Mucosa of descending colon (tissue), 3 donors: ENCODE measurements at regions not wholly inside any gene's neighbourhood (a gene's known extent, or its start where the extent isn't known, plus 50 kb on each side); places are given as distances from the start of the nearest gene placed in this dataset.
A peak's percentile ranks its signal among the peaks of the same experiment; 100 is the strongest.

Experiments used
- ATAC-seq: fragments of 200-7000 bp; cut with Tn5 transposase; one replicate; pipeline ENCODE4 v1.9.1; 2020; ENCODE audit warnings: mild to moderate bottlenecking, moderate library complexity
- DNase-seq, 3 donors: peaks; one replicate each; pipeline ENCODE4 v3.0.0-alpha.2; 2020
- H3K36me3 ChIP-seq: fragments of 200-600 bp; one replicate; pipeline ENCODE4 v1.8.0; 2021; ENCODE audit warnings: low read depth, mild to moderate bottlenecking
- H3K4me1 ChIP-seq: fragments of 200-600 bp; one replicate; pipeline ENCODE4 v1.8.0; 2021; ENCODE audit warnings: low read depth, mild to moderate bottlenecking
- H3K4me3 ChIP-seq: fragments of 200-600 bp; one replicate; pipeline ENCODE4 v1.8.0; 2021; ENCODE audit warnings: mild to moderate bottlenecking
- H3K9me3 ChIP-seq: fragments of 200-600 bp; one replicate; pipeline ENCODE4 v1.8.0; 2021; ENCODE audit warnings: mild to moderate bottlenecking
- intact Hi-C, 2 donors: fragments of 100-400 bp; cut with DNase I in 1 of 2; cut with micrococcal nuclease in 1 of 2; formaldehyde crosslinking; loops; one replicate each; pipeline versions ENCODE4 v1.11.0 to v1.11.1; 2022; cut with DNase I, micrococcal nuclease
- TF ChIP-seq, protein P1 (sequence below): fragments of 200-600 bp; IDR thresholded peaks from one replicate; pipeline ENCODE4 v1.8.0; 2022; ENCODE audit warnings: antibody characterized with exemption, mild to moderate bottlenecking
- donor health status: DM: no; HTN: no; CAD: no; lungs with moderate emphysema.
- donor health status: DM: no; HTN: no; CAD: no.
- donor health status: DM: no; HTN: yes; CAD: no.

DNA sequence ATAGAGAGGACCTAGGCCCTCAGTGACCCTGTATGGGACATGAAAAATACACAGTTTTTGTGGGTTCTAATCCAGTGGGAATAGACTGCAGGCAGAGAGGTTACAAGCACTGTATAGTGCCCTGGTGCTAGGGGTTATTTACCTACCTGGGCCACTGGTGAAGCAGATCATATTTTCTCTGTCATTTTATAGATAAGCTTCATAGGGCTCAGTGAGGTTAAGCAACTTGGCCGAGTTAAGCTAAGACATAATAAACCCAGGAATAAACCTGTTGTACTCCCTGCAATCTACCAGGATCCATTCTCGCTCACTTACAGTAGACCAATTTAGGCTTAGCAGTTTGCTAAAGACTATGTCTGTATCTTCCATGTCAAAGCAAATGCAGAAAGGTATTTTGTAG, 340.6 kb upstream of the KHDRBS2 start:
- TF ChIP-seq, protein P1, sequence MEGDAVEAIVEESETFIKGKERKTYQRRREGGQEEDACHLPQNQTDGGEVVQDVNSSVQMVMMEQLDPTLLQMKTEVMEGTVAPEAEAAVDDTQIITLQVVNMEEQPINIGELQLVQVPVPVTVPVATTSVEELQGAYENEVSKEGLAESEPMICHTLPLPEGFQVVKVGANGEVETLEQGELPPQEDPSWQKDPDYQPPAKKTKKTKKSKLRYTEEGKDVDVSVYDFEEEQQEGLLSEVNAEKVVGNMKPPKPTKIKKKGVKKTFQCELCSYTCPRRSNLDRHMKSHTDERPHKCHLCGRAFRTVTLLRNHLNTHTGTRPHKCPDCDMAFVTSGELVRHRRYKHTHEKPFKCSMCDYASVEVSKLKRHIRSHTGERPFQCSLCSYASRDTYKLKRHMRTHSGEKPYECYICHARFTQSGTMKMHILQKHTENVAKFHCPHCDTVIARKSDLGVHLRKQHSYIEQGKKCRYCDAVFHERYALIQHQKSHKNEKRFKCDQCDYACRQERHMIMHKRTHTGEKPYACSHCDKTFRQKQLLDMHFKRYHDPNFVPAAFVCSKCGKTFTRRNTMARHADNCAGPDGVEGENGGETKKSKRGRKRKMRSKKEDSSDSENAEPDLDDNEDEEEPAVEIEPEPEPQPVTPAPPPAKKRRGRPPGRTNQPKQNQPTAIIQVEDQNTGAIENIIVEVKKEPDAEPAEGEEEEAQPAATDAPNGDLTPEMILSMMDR: no peak

DNA sequence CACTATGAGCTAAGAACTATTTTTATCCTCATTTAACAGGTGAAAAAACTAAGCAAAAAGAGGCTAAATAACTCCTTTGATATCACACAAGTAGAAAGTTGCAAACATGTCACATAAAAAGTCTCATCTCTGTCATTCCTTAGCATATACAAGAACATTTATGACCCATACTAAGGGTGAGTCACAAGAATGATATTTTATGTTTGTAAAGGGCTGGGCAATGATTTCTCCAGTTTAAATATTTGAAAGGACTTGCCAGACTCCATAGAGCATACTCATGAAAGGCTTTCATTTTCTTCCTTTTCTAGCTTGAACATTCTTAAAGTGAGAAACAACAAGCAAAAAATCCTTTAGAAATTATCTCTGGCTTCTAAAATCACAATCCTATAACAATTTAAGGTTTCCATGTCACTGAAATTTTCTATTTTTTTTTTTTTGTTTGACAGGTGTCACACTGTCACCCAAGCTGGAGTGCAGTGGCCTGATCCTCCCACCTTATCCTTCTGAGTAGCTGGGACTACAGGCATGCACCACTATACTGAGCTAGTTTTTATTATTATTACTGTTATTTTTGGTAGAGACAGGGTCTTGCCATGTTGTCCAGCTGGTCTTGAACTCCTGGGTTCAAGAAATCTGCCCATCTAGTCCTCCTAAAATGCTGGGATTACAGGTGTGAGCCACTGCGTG, 338.0 kb upstream of the KHDRBS2 start:
- no peak overlapping the region for H3K4me3 ChIP-seq
- H3K36me3 ChIP-seq: no peaks in the 10 kb centered on the region
- no peak for DNase-seq
- TF ChIP-seq, protein P1: no peak
- no peaks in the 10 kb centered on the region for H3K4me1 ChIP-seq
- peak; percentile 94 for ATAC-seq
- intact Hi-C loops: no loop called here
- H3K9me3 ChIP-seq: no peaks in the 10 kb centered on the region

More for the DNA sequence above, 340.6 kb upstream of the KHDRBS2 start:
- intact Hi-C loops: no loop called here
- Histone ChIP-seq H3K9me3 (no peaks in the 10 kb centered on the region), H3K4me1 (no peaks in the 10 kb centered on the region), H3K36me3 (no peaks in the 10 kb centered on the region), H3K4me3 (no peak overlapping the region)
- DNase-seq (peak in 1 of 3 donors; percentile 5), ATAC-seq (peak; percentile 59)

DNA sequence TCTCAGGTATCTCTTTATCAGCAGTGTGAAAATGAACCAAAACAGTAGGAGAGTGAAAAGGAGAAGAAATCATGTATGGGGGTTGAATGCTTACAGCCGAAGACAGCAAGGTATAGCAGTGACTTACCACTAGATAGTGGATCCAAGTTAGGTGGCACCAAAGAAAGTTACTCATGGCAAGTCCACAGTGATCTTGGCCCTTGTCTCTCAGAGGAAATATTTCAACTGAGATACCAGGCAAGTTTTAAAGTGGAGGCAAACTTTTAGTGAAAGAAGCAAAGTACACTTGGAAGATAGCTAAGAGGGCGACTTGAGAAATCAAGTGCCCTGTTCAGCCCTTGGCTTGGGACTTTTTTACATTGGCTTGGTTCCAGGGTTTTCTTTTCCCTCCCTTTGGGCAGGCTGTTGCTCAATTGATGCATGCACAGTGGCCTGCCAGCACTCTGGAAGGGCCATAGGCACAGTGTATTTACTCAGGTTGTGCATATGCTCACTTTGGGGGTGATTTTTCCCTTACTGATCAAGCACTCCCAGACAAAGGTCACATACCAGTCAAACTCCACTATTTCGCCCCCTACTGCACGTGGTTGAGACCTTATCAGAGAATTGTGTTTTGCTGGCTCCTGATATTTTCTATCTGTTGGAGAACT, 329.5 kb upstream of the KHDRBS2 start:
- ATAC-seq (no peak), DNase-seq (no peak)
- no peaks in the 10 kb centered on the region for H3K4me1 ChIP-seq
- intact Hi-C loops: no loop called here
- H3K4me3 ChIP-seq: no peak overlapping the region
- H3K9me3 ChIP-seq: no peaks in the 10 kb centered on the region
- no peaks in the 10 kb centered on the region for H3K36me3 ChIP-seq
- TF ChIP-seq, protein P1: no peak

DNA sequence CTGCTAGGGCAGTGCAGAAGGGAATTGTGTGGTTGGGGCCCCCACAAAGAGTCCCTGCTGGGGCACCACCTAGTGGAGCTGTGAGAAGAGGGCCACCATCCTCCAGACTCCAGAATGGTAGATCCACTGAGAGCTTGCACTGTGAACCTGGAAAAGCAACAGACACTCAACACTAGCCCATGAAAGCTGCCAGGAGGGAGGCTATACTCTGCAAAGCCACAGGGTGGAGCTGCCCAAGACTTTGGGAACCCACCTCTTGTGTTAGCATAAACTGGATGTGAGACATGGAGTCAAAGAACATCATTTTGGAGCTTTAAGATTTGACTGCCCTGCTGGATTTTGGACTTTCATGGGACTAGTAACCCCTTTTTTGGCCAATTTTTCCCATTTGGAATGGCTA, 328.4 kb upstream of the KHDRBS2 start:
- no peak for DNase-seq
- intact Hi-C loops: no loop called here
- Histone ChIP-seq H3K4me1 (no peaks in the 10 kb centered on the region), H3K4me3 (no peak overlapping the region), H3K36me3 (no peaks in the 10 kb centered on the region), H3K9me3 (no peaks in the 10 kb centered on the region)
- no peak for ATAC-seq
- TF ChIP-seq, protein P1: no peak

DNA sequence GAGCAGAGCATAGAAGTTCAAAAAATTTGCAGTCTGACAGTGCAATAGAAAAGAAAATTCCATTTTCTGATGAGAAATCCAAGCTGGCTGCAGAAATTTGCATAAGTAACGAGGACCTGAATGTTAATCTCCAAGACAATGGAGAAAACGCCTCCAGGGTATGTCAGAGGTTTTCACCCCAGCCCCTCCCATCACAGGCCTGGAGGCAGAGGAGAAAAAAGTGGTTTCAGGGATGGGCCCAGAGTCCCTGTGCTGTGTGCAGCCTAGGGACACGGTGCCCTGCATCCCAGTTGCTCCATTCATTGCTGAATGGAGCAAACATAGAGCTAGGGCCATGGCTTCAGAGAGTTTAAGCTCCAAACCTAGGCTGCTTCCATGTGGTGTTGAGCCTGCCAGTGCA, 327.9 kb upstream of the KHDRBS2 start:
- H3K4me1 ChIP-seq: no peaks in the 10 kb centered on the region
- ATAC-seq: no peak
- TF ChIP-seq, protein P1: no peak
- H3K9me3 ChIP-seq: no peaks in the 10 kb centered on the region
- DNase-seq: no peak
- intact Hi-C loops: no loop called here
- no peak overlapping the region for H3K4me3 ChIP-seq
- H3K36me3 ChIP-seq: no peaks in the 10 kb centered on the region
